ENCODE measurements at regions not wholly inside any gene's neighbourhood (a gene's known extent, or its start where the extent isn't known, plus 50 kb on each side); places are given as distances from the start of the nearest gene placed in this dataset.

- Histone ChIP-seq H3K79me2 (ENCODE audit: insufficient read depth, low read length) (no peaks in the 10 kb centered on the region), H3K36me3 (ENCODE audit: control insufficient read depth in 1 of 2, insufficient read depth in 2 of 2, low read length in 2 of 2) (no peaks in the 10 kb centered on the region), H3K27ac (ENCODE audit: low read depth, low read length) (peak overlapping the region; percentile 87), H2AFZ (ENCODE audit: low read depth, low read length, poor library complexity, severe bottlenecking) (peak overlapping the region; percentile 94), H3K9ac (ENCODE audit: low read length) (peak overlapping the region; percentile 54), H3K4me2 (ENCODE audit: low read length) (peak overlapping the region; percentile 99), H3K9me2 (ENCODE audit: insufficient read depth) (no peaks in the 10 kb centered on the region), H3K9me3 (ENCODE audit: control insufficient read depth in 1 of 2, insufficient read depth in 1 of 2, low read depth in 1 of 2, low read length in 2 of 2) (no peaks in the 10 kb centered on the region), H3K4me1 (ENCODE audit: control insufficient read depth in 1 of 2, insufficient read depth in 2 of 2, low read length in 2 of 2) (peaks cover 13 to 24% of the 10 kb centered on the region in 2 experiments), H3K27me3 (ENCODE audit: insufficient read depth, low read length) (no peaks in the 10 kb centered on the region), H4K20me1 (ENCODE audit: insufficient read depth) (no peaks in the 10 kb centered on the region), H3K4me3 (replicated peaks in 1 of 2; ENCODE audit: low read depth in 1 of 2, low read length in 2 of 2) (peak overlapping the region; percentile 60 to 74)
- ChIA-PET POLR2A (interaction anchor here (1.1 to 1.4 kb wide), 2 partner anchors 16 to 20 kb away, joined by 3 read pairs; no protein-coding TSS in a partner anchor), CTCF (interaction anchor here (0.6 to 2.8 kb wide), 11 partner anchors 9 to 260 kb away, joined by 3 to 20 read pairs (median 3); partner anchors contain the start of gene NIPBL), RAD21 (ENCODE audit: low non-redundant PET in 1 of 2, low total read pairs in 2 of 2, uncharacterized antibody in 2 of 2, unreplicated experiment in 2 of 2) (no interaction called here)
- intact Hi-C loops (cut with micrococcal nuclease) = loop anchor here (2.0 to 5.0 kb wide), 2 partner anchors 132 to 202 kb away; partner anchors contain the start of gene NIPBL
- peak; percentile 63 for DNase-seq (ENCODE audit: low read depth, low spot score)
- BruUV-seq (replicated peaks) = no TSS peak
- TF ChIP-seq TCF7L2 (IDR thresholded peaks at IDR 0.05; ENCODE audit: borderline replicate concordance, extremely low read depth, insufficient read depth, insufficient read length) (no peak), POLR2AphosphoS5 (IDR thresholded peaks at IDR 0.05; ENCODE audit: low read depth, low read length) (peak; percentile 52), EGR1 (IDR thresholded peaks at IDR 0.05; ENCODE audit: low read depth) (peak; percentile 47; the same call in 1 of the 2 replicates), SP1 (IDR thresholded peaks at IDR 0.05; ENCODE audit: low read depth) (peak; percentile 89), POLR2A (IDR thresholded peaks at IDR 0.05; ENCODE audit: borderline replicate concordance, extremely low read depth, insufficient read depth, insufficient read length) (no peak), ATF3 (IDR thresholded peaks at IDR 0.05) (no peak), EZH2phosphoT487 (IDR thresholded peaks at IDR 0.05; ENCODE audit: borderline replicate concordance) (no peak), CEBPB (IDR thresholded peaks at IDR 0.05; ENCODE audit: low read depth) (no peak), MAX (IDR thresholded peaks at IDR 0.05) (peak; percentile 13), FOSL1 (IDR thresholded peaks at IDR 0.05; ENCODE audit: low read depth) (no peak), REST (IDR thresholded peaks at IDR 0.05; ENCODE audit: low read depth) (no peak), SIN3A (IDR thresholded peaks at IDR 0.05; ENCODE audit: low read depth) (peak; percentile 37; the same call in 1 of the 2 replicates), CTCF (IDR thresholded peaks at IDR 0.05 in 2 of 3, conservative IDR thresholded peaks at IDR 0.05 in 1 of 3; ENCODE audit: borderline replicate concordance in 1 of 3, insufficient read depth in 1 of 3, low read depth in 2 of 3, low read length in 2 of 3) (peak in 1 of 3 experiments; percentile 19; a peak in 2 of 6 replicates), JUND (IDR thresholded peaks at IDR 0.05) (peak; percentile 19; the same call in 1 of the 2 replicates), YY1 (IDR thresholded peaks at IDR 0.05; ENCODE audit: extremely low read depth, insufficient replicate concordance, low read depth, low read length) (peak; percentile 48), CBX3 (IDR thresholded peaks at IDR 0.05; ENCODE audit: low read depth) (peak; percentile 63; the same call in 1 of the 2 replicates), SRF (IDR thresholded peaks at IDR 0.05; ENCODE audit: low read depth) (0 out of 2 replicates have a peak, but pooled peaks have one; percentile 26), ELF1 (IDR thresholded peaks at IDR 0.05; ENCODE audit: borderline replicate concordance, low read depth) (no peak), ZNF274 (IDR thresholded peaks at IDR 0.05; ENCODE audit: low read depth, low read length) (no peak)
- ATAC-seq = peak; percentile 80
Observed at GRCh38 chr5:36744773-36745589, 131.6 kb upstream of the NIPBL start.
